PC-9 (cell line): ENCODE measurements at regions not wholly inside any gene's neighbourhood (a gene's known extent, or its start where the extent isn't known, plus 50 kb on each side); places are given as distances from the start of the nearest gene placed in this dataset.
"Not testable (repeated sequence)": the region's sequence is repeated elsewhere in the genome, so short reads cannot be mapped to it uniquely, and the experiment has no call there.

Source experiments
- CTCF ChIP-seq: fragments of 200-600 bp; sonication (generic); conservative IDR thresholded peaks from 2 replicates; pipeline ENCODE4 v1.6.1; 2017; ENCODE audit warnings: mixed run types, antibody characterized with exemption, mild to moderate bottlenecking, moderate library complexity
- EZH2 ChIP-seq: fragments of 200-600 bp; sonication (generic); IDR thresholded peaks from 2 replicates; pipeline ENCODE4 v1.8.0; 2017; ENCODE audit warnings: antibody characterized with exemption, low read depth

- TF ChIP-seq CTCF, EZH2: not testable (repeated sequence)
Measured at GRCh38 chr5:154651795-154652194, 103.4 kb upstream of the LARP1 start.
